CD4-positive, alpha-beta T cell treated with Interleukin-17A for 4 hours (primary cell): ENCODE measurements at regions not wholly inside any gene's neighbourhood (a gene's known extent, or its start where the extent isn't known, plus 50 kb on each side); places are given as distances from the start of the nearest gene placed in this dataset.

Source experiments
- DNase-seq: peaks from one replicate; pipeline ENCODE4 v3.0.0-alpha.2; 2020; ENCODE audit warnings: mixed read lengths

DNA sequence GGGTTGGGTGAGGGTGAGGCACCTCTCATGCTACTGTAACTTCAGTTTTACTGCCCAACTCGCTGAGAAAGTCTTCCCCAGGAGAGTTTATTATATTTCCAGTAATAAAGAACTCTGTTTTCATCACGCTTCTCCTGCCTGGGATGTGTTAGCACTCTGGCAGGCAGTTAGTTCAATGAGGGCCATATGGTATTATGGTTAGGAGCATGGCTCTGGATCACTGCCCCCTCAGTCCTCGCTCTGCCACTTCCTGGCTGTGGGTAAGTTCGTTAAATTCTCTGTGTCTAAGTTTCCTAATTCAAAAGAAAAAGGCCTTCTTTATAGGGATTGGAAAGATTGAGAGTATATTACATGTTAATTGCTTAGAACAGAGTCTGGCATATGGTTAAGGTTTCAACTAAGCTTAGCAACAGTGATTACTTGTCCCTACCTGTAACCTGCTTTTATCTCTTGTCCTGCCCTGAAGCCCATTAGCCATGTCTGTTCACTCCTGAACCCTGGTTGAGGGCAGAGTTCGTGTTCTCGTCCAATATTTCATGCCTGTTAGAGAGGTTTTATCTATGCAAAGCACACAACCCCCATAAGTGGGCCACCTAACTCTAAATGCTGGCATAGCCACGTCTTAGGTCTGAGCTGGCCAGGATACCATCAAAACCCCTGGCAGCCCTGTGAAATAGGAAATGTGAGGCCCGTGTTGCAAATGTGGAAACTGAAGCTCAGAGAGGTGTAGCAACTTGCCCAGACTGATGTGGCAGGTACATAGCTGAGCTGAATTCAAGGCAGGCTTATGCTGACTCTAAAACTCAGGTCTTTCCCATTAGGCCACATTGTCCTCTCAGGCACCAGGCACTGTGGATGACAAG is 342.5 kb upstream of the JARID2 start:
- no peak for DNase-seq

- DNase-seq: no peak
These were observed 340.7 kb upstream of the JARID2 start for GRCh38 chr6:14905201-14905600.

DNA sequence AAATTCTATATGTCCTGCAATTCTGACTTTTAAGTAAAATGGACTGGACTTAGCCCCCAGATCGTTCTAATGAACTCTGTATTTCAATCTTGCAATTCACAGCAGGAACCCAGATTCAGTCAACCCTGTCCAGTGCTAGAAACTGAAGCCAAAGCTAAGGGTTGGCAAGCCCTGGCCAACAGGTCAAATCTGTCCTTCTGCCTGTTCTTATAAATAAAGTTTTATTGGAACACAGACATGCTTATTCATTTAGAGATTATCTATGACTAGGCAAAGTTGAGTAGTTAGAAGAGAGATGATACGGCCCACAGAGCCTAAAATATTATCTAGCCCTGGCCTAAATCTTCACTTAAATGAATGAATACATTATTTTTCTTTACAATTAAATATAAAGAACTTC is 339.2 kb upstream of the JARID2 start:
- no peak for DNase-seq

GRCh38 chr6:14910692-14911547 is 334.9 kb upstream of the JARID2 start:
- peak; percentile 26 for DNase-seq

GRCh38 chr6:14912226-14912625 is 333.6 kb upstream of the JARID2 start:
- DNase-seq: no peak

GRCh38 chr6:14912706-14913105 is 333.2 kb upstream of the JARID2 start:
- DNase-seq: no peak

GRCh38 chr6:14913931-14914330 is 331.9 kb upstream of the JARID2 start:
- DNase-seq: no peak

- no peak for DNase-seq
These were observed 329.7 kb upstream of the JARID2 start for GRCh38 chr6:14915888-14916832.

DNA sequence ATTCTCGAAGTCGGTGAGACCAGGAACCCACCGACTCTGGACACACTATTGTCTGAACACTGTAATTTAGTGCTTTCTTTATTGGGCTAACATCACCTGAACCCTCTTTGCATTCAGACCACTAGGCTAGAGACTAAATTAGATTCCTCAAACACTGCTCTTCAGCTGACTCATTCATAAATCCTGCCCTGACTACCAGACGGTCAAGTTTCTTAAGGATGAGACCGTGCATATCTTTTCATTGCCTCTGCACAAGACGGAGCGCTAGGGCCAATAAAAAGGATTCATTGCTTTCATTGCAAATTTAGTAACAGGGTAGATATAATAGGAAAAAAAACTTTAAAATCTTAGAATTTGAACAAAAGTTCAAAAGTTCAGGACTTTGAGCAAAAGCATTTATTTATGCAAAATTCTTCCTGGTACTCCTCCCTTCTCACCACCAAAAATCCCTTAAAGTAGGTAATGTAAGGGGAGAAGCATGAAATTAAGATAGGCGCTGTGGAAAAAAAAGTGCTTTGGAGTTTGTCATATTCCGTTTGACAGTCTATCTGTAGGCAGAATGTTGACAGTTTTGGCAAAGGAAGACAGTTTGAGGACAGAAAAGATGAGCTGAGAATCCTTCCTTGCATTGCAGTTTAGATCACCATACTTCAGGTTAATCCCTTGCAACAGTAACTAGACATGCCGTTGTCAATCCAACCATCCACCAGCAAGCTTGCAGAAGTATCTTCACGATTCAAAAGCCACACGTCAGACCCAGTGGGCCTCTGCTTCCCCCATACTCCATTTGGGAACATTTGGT is 328.6 kb upstream of the JARID2 start:
- DNase-seq: no peak

DNA sequence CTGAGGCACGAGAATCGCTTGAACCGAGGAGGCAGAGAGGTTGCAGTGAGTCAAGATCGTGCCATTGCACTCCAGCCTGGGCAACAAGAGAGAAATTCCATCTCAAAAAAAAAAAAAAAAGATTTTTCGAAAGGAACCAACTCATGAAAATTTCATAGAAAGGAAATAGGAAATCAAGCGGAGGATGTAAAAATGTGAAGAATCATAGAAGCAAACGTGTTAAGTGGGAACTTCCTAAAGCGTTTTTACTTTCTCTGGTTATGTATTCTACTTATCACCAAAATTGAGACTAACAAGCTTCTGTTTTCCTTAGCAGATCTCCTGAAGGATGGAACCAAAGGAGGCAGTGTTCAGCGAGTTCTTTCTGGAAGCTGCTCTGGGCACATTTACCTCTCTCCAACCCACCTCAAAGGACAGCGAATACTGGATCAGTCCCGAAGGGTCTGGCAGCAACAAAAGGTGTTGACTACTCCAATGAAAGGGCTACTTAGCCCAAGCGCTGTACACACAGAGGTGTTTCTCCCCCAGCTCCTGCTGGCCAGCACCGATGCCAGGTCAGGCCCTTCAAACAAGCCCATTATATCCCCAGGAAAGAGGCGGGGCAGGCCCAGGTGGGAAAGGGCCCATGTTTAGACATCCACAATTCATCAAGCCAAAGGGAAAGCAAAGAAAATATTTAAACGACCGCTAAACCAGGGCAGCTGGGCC is 327.5 kb upstream of the JARID2 start:
- DNase-seq: no peak

DNA sequence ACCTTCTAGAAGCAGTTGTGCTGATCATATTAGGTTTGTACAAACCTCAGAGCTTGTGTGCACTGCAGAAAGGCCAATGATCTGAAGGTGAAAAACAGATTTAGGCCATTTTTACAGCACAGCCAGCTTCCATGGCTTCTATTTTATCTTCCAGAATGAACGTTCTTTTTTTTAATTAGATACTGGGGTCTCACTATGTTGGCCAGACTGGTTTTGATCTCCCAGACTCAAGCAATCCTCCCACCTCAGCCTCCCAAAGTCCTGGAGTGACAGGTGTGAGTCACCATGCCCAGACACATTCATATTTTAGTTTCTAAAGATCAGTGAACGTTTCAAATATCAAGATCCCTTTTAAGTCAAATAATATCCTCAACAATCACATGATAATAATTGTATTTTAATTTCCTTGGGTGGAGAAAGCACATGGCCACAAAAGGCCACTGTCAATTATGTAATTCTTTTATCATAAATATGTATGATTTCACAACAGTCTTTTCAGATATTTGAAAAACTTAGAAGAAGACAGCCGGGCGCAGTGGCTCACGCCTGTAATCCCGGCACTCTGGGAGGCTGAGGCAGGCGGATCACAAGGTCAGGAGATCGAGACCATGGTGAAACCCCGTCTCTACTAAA is 326.7 kb upstream of the JARID2 start:
- no peak for DNase-seq

DNA sequence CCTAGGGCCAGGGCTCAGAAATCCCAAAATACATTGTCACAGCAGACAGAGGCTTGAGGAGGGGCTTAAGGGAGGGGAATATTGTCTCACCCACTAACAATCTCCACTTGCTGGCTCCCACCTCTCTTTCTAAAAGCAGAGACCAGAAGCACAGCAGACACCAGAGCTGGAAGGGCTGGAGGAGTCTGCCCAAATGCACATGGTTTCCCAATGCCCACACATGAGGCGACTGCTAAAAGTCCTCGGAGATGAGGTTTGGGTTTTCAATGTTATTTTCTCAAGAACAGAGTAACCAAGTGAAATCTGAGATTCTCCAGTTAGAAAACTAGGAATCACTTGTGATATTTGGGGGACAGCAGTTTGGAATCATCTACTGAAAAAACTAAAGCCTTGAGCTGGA is 325.6 kb upstream of the JARID2 start:
- no peak for DNase-seq

- no peak for DNase-seq
These were observed 324.7 kb upstream of the JARID2 start for GRCh38 chr6:14921170-14921569.

- no peak for DNase-seq
These were observed 323.8 kb upstream of the JARID2 start for GRCh38 chr6:14921878-14922671.

DNA sequence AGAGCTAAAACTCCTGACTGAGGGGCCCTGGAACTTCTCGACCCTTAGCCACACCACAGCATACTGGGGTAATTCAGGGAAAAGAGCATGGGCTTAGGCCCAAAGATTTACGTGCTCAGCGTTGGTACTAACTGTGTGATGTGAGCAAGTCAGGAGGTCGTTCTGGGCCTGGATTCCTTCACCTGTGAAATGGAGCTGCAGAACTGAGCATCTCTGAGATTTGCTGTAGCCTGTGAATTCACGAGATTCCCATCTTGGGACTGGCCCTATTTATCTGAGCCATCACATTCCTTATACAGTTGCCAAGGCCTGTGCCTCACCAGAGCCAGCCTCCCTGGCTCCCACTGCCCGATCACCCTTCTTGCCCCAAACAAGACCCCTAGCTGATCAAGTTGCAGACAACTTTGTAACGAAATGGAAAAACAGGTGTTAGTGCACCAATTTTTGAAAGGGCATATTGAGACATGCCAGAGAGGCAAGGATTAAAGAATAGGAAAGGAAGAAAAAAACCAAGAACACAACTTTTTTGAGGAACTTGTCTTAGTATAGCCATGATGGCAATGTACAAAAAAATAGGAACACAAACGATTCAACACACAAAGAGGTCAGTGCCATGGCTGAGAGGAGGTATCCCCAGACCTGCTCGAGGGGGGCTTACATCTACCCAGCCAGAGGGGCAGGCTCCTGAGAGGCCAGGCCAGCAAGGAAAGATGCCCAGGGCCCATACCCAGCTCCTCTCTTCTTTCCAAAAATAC is 323.0 kb upstream of the JARID2 start:
- DNase-seq: no peak

DNA sequence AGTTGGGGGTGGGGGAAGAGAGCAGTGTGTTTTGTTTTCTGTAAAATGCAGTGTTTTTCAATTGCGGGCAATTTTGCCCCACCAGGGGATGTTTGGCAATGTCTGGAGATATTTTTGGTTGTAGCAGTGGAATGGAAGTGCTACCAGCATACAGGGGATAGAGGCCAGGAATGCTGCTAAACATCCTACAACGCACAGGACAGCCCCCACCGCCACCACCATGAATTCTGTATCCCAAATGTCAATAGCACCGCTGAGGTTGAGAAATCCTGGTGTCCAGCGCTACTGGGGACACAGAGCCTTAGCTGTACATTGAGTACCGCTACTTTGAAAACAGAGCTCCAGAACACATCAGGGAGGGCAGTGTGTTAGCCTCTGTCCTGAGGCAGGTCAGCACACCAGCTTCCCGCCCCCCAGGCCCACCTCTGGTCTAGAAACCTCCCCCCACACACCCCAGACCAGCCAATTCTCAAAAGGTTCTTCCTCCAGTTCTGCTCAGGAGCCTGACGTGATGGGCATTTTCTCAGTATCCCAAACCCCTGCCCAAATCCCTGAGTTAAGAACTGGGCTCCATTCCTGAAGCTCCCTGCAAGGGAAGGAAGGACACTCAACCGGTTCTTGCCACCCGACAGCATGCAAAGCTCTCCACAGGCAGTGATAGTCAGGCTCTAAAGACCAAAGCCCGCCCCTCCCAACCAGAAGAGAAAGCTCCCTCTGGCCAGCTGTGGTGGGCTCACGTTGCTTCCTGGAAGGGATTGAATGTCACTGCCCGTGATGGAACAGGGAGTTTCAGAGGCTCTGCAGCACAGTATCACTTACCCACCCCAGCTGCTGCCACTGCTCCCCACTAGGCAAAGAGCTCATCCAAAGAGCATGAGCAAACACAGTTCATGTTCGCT is 321.5 kb upstream of the JARID2 start:
- no peak for DNase-seq

GRCh38 chr6:14925025-14925698 is 320.7 kb upstream of the JARID2 start:
- no peak for DNase-seq

DNA sequence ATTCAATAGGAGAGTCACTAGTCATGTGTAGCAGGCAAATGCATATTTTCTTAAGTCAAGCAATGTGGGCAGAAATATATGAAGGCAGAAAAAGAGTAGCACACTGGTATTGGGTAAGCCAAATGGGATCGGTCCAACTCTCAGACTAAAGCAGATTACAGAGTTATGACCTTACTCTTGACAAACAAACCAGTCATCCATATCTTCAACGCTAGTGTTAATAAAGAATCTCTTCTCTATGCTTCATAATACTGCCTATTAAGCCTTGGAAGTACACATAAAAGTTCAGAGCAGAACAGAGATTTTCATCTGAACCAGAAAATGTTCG is 320.2 kb upstream of the JARID2 start:
- DNase-seq: no peak
